Heart left ventricle (tissue), 13 donors: ENCODE measurements at regions not wholly inside any gene's neighbourhood (a gene's known extent, or its start where the extent isn't known, plus 50 kb on each side); places are given as distances from the start of the nearest gene placed in this dataset.

ENCODE experiments used
- POLR2A ChIP-seq, 2 donors: fragments of 450-650 bp; IDR thresholded peaks; one replicate each; pipeline ENCODE4 v1.6.1; 2017; ENCODE audit warnings: antibody characterized with exemption in 2 of 2, mild to moderate bottlenecking in 2 of 2, moderate library complexity in 2 of 2
- TF ChIP-seq, protein P1 (sequence below), 12 donors: fragments of 200-600 bp; sonication (generic) in 4 of 12; IDR thresholded peaks; one replicate each; pipeline versions ENCODE4 v1.5.0 to v1.8.0; 2018 to 2022; ENCODE audit warnings: antibody characterized with exemption in 12 of 12, mild to moderate bottlenecking in 5 of 12
- donor health status: ischemic (EF 13 %, LVEDD 7.1; RV severe dilation, severe dysfunction).
- donor health status: DM: no; HTN: yes; CAD: no.
- donor health status: DM: no; HTN: no; CAD: no.
- donor health status: ischemic (EF 25% LVEDD 6.9; RV normal size, moderate dysfunction).
- donor health status: ischemic (EF 25% LVEDD 5.7; RV mildly dilated, moderate dysfunction).
- donor health status: ischemic (EF 35%, LVEDD 5.7; RV mildly dilated, moderate dysfunction).
- donor health status: nonischemic (EF 11% LVEDD 7.7; RV severe dilation, severe dysfunction).
- donor health status: DM: yes; HTN: yes; CAD: no.
- donor health status: PGD.
- donor health status: ischemic (EF 29% LVEDD 5.4; RV normal size, mild dysfunction).
- donor health status: nonischemic (EF 23%, LVEDD 6.1; RV moderate dilation, normal function).

GRCh38 chr3:3615533-3615932 is 183.7 kb upstream of the LRRN1 start:
- TF ChIP-seq POLR2A (IDR thresholded peaks at IDR 0.05): no peak
- TF ChIP-seq, protein P1, sequence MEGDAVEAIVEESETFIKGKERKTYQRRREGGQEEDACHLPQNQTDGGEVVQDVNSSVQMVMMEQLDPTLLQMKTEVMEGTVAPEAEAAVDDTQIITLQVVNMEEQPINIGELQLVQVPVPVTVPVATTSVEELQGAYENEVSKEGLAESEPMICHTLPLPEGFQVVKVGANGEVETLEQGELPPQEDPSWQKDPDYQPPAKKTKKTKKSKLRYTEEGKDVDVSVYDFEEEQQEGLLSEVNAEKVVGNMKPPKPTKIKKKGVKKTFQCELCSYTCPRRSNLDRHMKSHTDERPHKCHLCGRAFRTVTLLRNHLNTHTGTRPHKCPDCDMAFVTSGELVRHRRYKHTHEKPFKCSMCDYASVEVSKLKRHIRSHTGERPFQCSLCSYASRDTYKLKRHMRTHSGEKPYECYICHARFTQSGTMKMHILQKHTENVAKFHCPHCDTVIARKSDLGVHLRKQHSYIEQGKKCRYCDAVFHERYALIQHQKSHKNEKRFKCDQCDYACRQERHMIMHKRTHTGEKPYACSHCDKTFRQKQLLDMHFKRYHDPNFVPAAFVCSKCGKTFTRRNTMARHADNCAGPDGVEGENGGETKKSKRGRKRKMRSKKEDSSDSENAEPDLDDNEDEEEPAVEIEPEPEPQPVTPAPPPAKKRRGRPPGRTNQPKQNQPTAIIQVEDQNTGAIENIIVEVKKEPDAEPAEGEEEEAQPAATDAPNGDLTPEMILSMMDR (IDR thresholded peaks at IDR 0.05): no peak
